Duodenal mucosa (tissue), 2 donors: ENCODE measurements at regions not wholly inside any gene's neighbourhood (a gene's known extent, or its start where the extent isn't known, plus 50 kb on each side); places are given as distances from the start of the nearest gene placed in this dataset.
A peak's percentile ranks its signal among the peaks of the same experiment; 100 is the strongest.

Experiments used
- H3K27ac ChIP-seq: one replicate; pipeline ENCODE4 v1.7.0; 2013; ENCODE audit warnings: low read depth, low read length
- H3K27me3 ChIP-seq, 2 donors: one replicate each; pipeline ENCODE4 v1.7.0; 2013; ENCODE audit warnings: low read length in 2 of 2, control low read depth in 1 of 2; ENCODE audit not compliant: insufficient read depth in 2 of 2, control insufficient read depth in 1 of 2
- H3K36me3 ChIP-seq, 2 donors: one replicate each; pipeline ENCODE4 v1.7.0; 2013; ENCODE audit warnings: low read length in 2 of 2, control low read depth in 1 of 2; ENCODE audit not compliant: insufficient read depth in 2 of 2, control insufficient read depth in 1 of 2
- H3K4me1 ChIP-seq, 2 donors: one replicate each; pipeline ENCODE4 v1.7.0; 2013; ENCODE audit warnings: low read length in 2 of 2, control low read depth in 1 of 2; ENCODE audit not compliant: insufficient read depth in 2 of 2, control insufficient read depth in 1 of 2
- H3K4me3 ChIP-seq, 2 donors: one replicate each; pipeline ENCODE4 v1.7.0; 2013; ENCODE audit warnings: low read length in 2 of 2, low read depth in 1 of 2
- H3K9ac ChIP-seq, 2 donors: one replicate each; pipeline ENCODE4 v1.7.0; 2013; ENCODE audit warnings: low read length in 2 of 2, low read depth in 1 of 2
- H3K9me3 ChIP-seq, 2 donors: one replicate each; pipeline ENCODE4 v1.7.0; 2013; ENCODE audit warnings: low read length in 2 of 2, control low read depth in 1 of 2; ENCODE audit not compliant: control insufficient read depth in 1 of 2

DNA sequence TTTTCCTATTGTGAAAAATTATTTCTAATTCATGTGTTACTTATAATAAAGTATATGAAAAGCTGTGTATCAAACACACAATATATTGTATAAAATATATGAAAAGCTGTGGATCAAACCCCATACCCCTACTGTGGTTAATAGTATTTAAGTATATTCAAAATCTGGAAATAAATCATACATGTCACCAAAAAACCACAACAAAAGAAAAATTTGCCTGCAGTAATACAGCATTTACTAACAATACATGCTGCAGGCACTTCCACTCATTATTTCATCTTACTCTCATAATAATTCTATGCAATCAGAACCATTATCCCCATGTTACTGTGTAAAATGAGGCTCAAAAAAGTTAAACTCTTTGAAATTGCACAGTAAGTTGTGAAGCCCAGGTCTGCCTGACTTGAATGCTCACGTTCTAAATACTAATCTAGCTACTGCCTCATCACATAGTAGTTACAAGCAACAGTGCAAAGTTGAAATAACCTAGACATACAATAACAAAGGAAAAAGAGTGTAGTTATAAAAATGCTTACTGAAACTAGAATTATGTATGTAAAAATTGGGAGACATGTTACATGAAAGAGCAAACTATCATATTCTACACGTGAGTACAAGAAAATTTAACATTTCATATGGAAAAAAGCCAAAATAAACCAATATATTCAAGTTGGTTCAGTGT lies 61.7 kb downstream of the FAM217A start:
- Histone ChIP-seq H3K4me3 (peak overlapping the region; percentile 78 to 89), H3K9ac (peak overlapping the region; percentile 88 to 90), H3K4me1 (peaks cover 16 to 22% of the 10 kb centered on the region in 2 donors)

DNA sequence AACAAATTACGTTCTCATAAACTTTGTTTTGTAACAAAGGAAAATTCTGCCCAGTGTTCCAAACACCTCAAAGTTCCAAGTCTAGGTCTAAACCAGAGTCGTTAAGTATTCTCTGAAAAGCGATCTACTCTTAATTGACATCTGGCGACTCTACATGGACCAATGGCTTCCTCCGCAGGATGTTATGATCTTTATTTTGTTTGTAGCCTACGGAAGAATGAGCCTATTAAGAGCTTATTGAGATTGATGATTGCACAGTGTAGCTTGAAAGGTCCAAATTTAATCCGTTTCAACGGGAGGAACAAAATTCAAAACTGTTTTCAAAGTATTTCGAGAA lies 61.1 kb downstream of the FAM217A start:
- H3K9me3 ChIP-seq: no peaks in the 10 kb centered on the region
- peak overlapping the region; percentile 99 for H3K27ac ChIP-seq
- H3K4me1 ChIP-seq: peaks cover 22% of the 10 kb centered on the region in 2 donors
- peak overlapping the region; percentile 78 to 89 for H3K4me3 ChIP-seq
- H3K27me3 ChIP-seq: no peaks in the 10 kb centered on the region
- H3K36me3 ChIP-seq: no peaks in the 10 kb centered on the region
- peak overlapping the region; percentile 88 to 90 for H3K9ac ChIP-seq

More for the DNA sequence above, 61.7 kb downstream of the FAM217A start:
- no peaks in the 10 kb centered on the region for H3K9me3 ChIP-seq
- peaks cover 0 to 3% of the 10 kb centered on the region in 2 donors for H3K36me3 ChIP-seq
- no peaks in the 10 kb centered on the region for H3K27me3 ChIP-seq
- peak overlapping the region; percentile 99 for H3K27ac ChIP-seq

DNA sequence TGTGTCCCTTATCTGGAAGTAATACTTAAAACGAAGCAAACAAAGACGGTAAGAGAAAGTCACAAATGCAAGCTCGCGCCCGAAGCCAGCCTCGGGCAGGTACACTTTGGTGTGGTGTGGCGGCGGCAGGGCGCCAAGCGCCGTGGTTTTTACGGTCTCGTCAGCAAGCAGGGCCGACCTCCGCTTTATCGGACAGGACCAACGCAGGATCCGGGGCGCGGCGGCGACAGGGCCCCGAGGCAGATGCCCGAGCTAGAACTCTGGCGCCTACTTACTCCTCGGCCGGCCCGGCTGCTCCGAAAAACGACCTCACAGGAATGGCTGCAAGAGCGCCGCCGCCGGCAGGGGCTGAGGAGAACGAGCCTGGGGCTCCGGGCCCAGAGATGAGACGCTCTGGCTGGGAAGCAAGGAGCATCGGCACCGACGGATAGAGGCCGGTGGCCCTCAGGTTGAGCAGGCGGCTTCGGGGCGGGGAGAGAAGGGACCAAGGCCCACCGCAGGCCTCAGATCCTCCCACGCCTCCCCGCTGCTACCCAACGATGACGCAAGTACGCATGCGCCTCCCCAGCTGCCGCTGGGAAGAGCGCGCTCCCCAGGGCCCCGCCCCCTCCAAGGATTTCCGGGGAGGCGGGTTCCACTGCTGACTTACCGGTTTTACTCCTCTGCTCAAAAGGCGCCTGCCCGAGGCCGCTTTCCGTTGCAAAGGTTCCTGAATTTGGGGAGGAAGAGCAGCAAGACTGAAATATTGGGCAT lies 60.6 kb downstream of the FAM217A start:
- Histone ChIP-seq H3K9me3 (no peaks in the 10 kb centered on the region), H3K27ac (peak overlapping the region; percentile 99), H3K9ac (peak overlapping the region; percentile 88 to 90), H3K4me3 (peak overlapping the region; percentile 78 to 89), H3K36me3 (no peaks in the 10 kb centered on the region), H3K4me1 (peaks cover 24 to 27% of the 10 kb centered on the region in 2 donors), H3K27me3 (no peaks in the 10 kb centered on the region)
